ENCODE measurements at regions not wholly inside any gene's neighbourhood (a gene's known extent, or its start where the extent isn't known, plus 50 kb on each side); places are given as distances from the start of the nearest gene placed in this dataset.
"Not testable (repeated sequence)": the region's sequence is repeated elsewhere in the genome, so short reads cannot be mapped to it uniquely, and the experiment has no call there.

- Histone ChIP-seq H3K27ac (no peak overlapping the region), H3K36me3 (no peaks in the 10 kb centered on the region), H3K27me3 (no peaks in the 10 kb centered on the region), H3K4me3 (no peak overlapping the region), H3K9me3 (no peaks in the 10 kb centered on the region), H3K4me1 (ENCODE audit: insufficient read depth) (no peaks in the 10 kb centered on the region)
- no peak for DNase-seq
- TF ChIP-seq CTCF (IDR thresholded peaks at IDR 0.05) (no peak), POLR2A (IDR thresholded peaks at IDR 0.05) (no peak), EP300 (IDR thresholded peaks at IDR 0.05) (no peak)
- intact Hi-C loops (cut with DNase I), result no loop called here
These were observed 166.5 kb downstream of the MAIP1 start for GRCh38 chr2:200121931-200122330.

GRCh38 chr2:200122683-200123082 is 167.3 kb downstream of the MAIP1 start:
- Histone ChIP-seq H3K27ac (no peak overlapping the region), H3K4me3 (no peak overlapping the region), H3K36me3 (no peaks in the 10 kb centered on the region), H3K9me3 (no peaks in the 10 kb centered on the region), H3K27me3 (no peaks in the 10 kb centered on the region), H3K4me1 (ENCODE audit: insufficient read depth) (no peaks in the 10 kb centered on the region)
- intact Hi-C loops (cut with DNase I), result no loop called here
- TF ChIP-seq CTCF (IDR thresholded peaks at IDR 0.05) (no peak), POLR2A (IDR thresholded peaks at IDR 0.05) (no peak), EP300 (IDR thresholded peaks at IDR 0.05) (no peak)
- no peak for DNase-seq

- H3K27ac ChIP-seq; H3K27me3 ChIP-seq; H3K36me3 ChIP-seq; H3K9me3 ChIP-seq; DNase-seq; intact Hi-C loops (cut with DNase I); H3K4me1 ChIP-seq (ENCODE audit: insufficient read depth); H3K4me3 ChIP-seq: not testable (repeated sequence)
- WGBS, 3 donors, result 94 to 96% (median 96%) methylated on average over 10 of the region's 10 CpGs
These were observed 169.4 kb downstream of the MAIP1 start for GRCh38 chr2:200124665-200125368.

- H3K4me3 ChIP-seq, result no peak overlapping the region
- no peaks in the 10 kb centered on the region for H3K9me3 ChIP-seq
- intact Hi-C loops (cut with DNase I), result no loop called here
- H3K27me3 ChIP-seq, result no peaks in the 10 kb centered on the region
- DNase-seq, result no peak
- no peaks in the 10 kb centered on the region for H3K4me1 ChIP-seq (ENCODE audit: insufficient read depth)
- TF ChIP-seq EP300 (IDR thresholded peaks at IDR 0.05) (no peak), POLR2A (IDR thresholded peaks at IDR 0.05) (no peak), CTCF (IDR thresholded peaks at IDR 0.05) (no peak)
- whole genome bisulfite sequencing, 3 donors, result 79 to 87% (median 86%) methylated on average over 4 of the region's 4 CpGs
- no peak overlapping the region for H3K27ac ChIP-seq
- no peaks in the 10 kb centered on the region for H3K36me3 ChIP-seq
These were observed 170.3 kb downstream of the MAIP1 start for GRCh38 chr2:200125444-200126284.

- H3K4me1 ChIP-seq (ENCODE audit: insufficient read depth); H3K27me3 ChIP-seq; H3K9me3 ChIP-seq; H3K27ac ChIP-seq; H3K36me3 ChIP-seq; H3K4me3 ChIP-seq; intact Hi-C loops (cut with DNase I); DNase-seq: not testable (repeated sequence)
- 20 to 34% (median 34%) methylated on average over 2 of the region's 2 CpGs for WGBS, 3 donors
These were observed 170.9 kb downstream of the MAIP1 start for GRCh38 chr2:200126285-200126670.

GRCh38 chr2:200126680-200127079 is 171.3 kb downstream of the MAIP1 start:
- H3K27me3 ChIP-seq; DNase-seq; H3K4me1 ChIP-seq (ENCODE audit: insufficient read depth); H3K4me3 ChIP-seq; intact Hi-C loops (cut with DNase I); H3K27ac ChIP-seq; H3K36me3 ChIP-seq; H3K9me3 ChIP-seq: not testable (repeated sequence)
- whole genome bisulfite sequencing, 3 donors, result 93 to 96% (median 95%) methylated on average over 2 of the region's 2 CpGs
